ENCODE measurements at regions not wholly inside any gene's neighbourhood (a gene's known extent, or its start where the extent isn't known, plus 50 kb on each side); places are given as distances from the start of the nearest gene placed in this dataset.

- ATAC-seq = no peak
These were observed 124.3 kb upstream of the CITED2 start for GRCh38 chr6:139498715-139499114.

More at GRCh38 chr6:139498715-139499114, 124.3 kb upstream of the CITED2 start:
- H3K36me3 ChIP-seq (ENCODE audit: control insufficient read depth, insufficient read depth, low read length) = no peaks in the 10 kb centered on the region
- TF ChIP-seq KDM1A (IDR thresholded peaks at IDR 0.05) (peak; percentile 83 to 87), CBFA2T3 (IDR thresholded peaks at IDR 0.05) (peak; percentile 24), KAT7 (CRISPR knock-in tag; IDR thresholded peaks at IDR 0.05; ENCODE audit: borderline replicate concordance) (no peak), E2F8 (IDR thresholded peaks at IDR 0.05; ENCODE audit: low read depth, partially characterized antibody) (no peak), ATF4 (CRISPR knock-in tag; IDR thresholded peaks at IDR 0.05) (no peak), HDAC2 (IDR thresholded peaks at IDR 0.05) (0 out of 2 replicates have a peak, but pooled peaks have one; percentile 22), PHB (CRISPR knock-in tag; IDR thresholded peaks at IDR 0.05) (no peak), CHCHD3 (CRISPR knock-in tag; IDR thresholded peaks at IDR 0.05) (no peak)
- POLR2A ChIA-PET = interaction anchor here (0.6 to 1.4 kb wide), 3 partner anchors 9 to 123 kb away, joined by 3 to 6 read pairs (median 4); no protein-coding TSS in a partner anchor
- H3K9me3 ChIP-seq (replicated peaks; ENCODE audit: control insufficient read depth, insufficient read depth, low read depth, low read length) = no peaks in the 10 kb centered on the region
- 81% methylated on average over 2 of the region's 2 CpGs for WGBS (ENCODE audit: insufficient coverage, low coverage, missing lambda C conversion rate)
- intact Hi-C loops (cut with micrococcal nuclease) = loop anchor here (5.0 kb wide), 1 partner anchor 51 kb away; no protein-coding TSS in a partner anchor
- no peak for FAIRE-seq
- no peaks in the 10 kb centered on the region for H3K79me2 ChIP-seq (ENCODE audit: control insufficient read depth, insufficient read depth, low read length)
- H4K20me1 ChIP-seq (replicated peaks; ENCODE audit: control insufficient read depth, insufficient read depth, low read length) = no peaks in the 10 kb centered on the region
- H2AFZ ChIP-seq (ENCODE audit: low read depth, low read length) = no peak overlapping the region
- CTCF ChIA-PET (ENCODE audit: low intra/inter-chr PET ratio) = no interaction called here
- BruUV-seq (replicated peaks) = no TSS peak
- H3K9ac ChIP-seq (ENCODE audit: insufficient read depth in 1 of 2, low read depth in 2 of 2, low read length in 2 of 2) = no peak overlapping the region
- no peak overlapping the region for H3K4me2 ChIP-seq (ENCODE audit: insufficient read depth, low read length)
- no peaks in the 10 kb centered on the region for H3K27me3 ChIP-seq (ENCODE audit: control insufficient read depth in 2 of 2, insufficient read depth in 2 of 2, low read length in 2 of 2)
- in situ Hi-C loops (cut with MboI) = no loop called here
- no peak overlapping the region for H3K27ac ChIP-seq (ENCODE audit: extremely low read depth, low read depth, low read length)
- no peaks in the 10 kb centered on the region for H3K9me1 ChIP-seq (ENCODE audit: control insufficient read depth, insufficient read depth, low read length)
- no peak overlapping the region for H3K4me3 ChIP-seq
- H3K4me1 ChIP-seq (replicated peaks in 1 of 2; ENCODE audit: control insufficient read depth in 2 of 2, insufficient read depth in 2 of 2, low read length in 2 of 2) = peaks cover 19 to 22% of the 10 kb centered on the region in 2 experiments
- no peak for DNase-seq (ENCODE audit: extremely low read depth in 1 of 4, low spot score in 3 of 4)

Data from K562 (cell line).